HG03354 (cell line): ENCODE measurements at regions not wholly inside any gene's neighbourhood (a gene's known extent, or its start where the extent isn't known, plus 50 kb on each side); places are given as distances from the start of the nearest gene placed in this dataset.

ENCODE experiments used
- ATAC-seq: cut with Tn5 transposase; IDR thresholded peaks from one replicate; pipeline ENCODE4 v1.9.1; 2021; ENCODE audit warnings: mild to moderate bottlenecking; ENCODE audit not compliant: unreplicated experiment, poor library complexity, severe bottlenecking

GRCh38 chr9:82513976-82514735, 525.6 kb downstream of the SPATA31D1 start:
- no peak for ATAC-seq

DNA sequence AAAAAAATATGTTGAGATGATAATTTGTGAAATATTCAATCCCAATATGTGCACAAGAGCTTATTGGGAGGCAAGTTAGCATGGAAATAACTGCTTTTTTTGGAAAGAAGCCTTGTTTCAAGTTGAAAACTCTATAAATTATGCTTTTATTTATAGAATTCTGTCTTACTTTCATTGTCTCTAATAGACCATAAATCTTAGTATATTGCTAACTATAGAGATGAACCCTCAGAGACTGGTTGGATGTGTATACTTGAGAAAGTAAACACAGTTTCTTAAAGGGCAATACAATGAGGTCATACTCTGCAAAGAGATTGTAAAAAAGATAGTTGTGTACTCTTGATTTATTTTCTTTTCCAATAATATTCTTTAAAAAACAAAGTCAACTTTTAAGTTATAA, 530.3 kb downstream of the SPATA31D1 start:
- ATAC-seq: no peak

GRCh38 chr9:82519332-82519731, 530.8 kb downstream of the SPATA31D1 start:
- no peak for ATAC-seq

GRCh38 chr9:82524407-82524806, 535.8 kb downstream of the SPATA31D1 start:
- ATAC-seq: no peak

DNA sequence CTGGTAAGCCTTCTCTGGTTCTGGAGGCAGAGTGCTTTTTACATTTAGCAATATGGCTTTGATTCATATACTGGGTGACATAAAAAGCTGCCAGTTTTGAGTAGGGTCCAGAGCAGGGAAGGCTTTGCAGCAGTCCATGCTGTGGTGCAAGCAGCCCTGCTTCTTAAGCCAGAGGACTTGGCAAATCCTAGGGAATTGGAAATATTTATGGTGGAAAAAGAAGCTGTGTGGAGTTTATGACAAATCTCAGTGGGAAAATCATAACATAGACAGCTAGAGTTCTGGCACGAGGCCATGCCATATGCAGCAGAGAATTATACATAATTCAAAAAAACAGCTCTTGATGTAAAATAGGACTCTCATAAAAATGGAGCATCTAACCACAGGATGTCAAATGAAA, 536.4 kb downstream of the RASEF start:
- ATAC-seq: no peak

DNA sequence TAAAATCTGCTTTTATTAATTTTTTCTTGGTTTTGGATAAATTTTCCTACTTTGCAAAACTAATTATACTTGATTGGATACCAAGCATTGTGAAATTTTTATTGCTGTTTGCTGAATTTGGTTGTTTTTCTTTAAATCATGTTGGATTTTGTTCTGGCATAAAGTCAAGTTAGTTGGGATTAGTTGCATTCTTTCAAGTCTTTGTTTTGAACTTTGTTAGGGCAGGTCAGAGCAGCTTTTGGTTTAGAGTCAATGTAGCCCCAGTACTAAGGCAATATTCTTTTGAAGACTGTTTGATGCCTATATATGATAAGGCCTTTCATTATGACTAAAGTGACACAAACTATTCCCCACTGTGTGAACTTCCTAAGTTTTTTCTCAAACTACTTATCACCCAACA, 531.1 kb downstream of the RASEF start:
- ATAC-seq: no peak

GRCh38 chr9:82532504-82533180, 530.3 kb downstream of the RASEF start:
- ATAC-seq: no peak

DNA sequence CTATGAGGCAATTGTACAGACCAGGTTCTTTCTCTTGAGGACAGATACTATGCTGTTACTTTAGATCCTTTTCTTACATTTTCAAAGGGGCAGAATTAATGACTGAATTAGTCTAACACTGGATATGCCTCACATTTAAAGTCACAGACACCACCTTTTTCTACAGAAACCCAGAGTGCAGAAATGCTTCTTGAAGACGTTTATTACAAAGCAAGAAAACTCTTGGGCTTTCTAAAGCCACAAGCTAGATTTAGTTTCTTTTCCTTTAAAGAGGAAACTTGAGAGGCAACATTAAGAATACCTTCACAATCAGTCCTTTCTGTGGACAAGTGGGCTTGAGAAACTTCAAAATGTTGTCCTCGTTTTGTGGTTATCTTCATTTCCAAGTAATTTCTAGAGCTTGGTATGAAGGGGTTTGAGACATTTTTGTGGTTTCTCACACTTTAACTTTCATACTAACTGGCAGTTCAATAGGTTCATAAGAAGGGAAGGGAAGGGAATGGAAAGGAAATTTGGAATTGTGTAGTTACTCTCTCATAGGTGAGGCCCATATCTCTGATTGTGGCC, 527.4 kb downstream of the RASEF start:
- no peak for ATAC-seq

DNA sequence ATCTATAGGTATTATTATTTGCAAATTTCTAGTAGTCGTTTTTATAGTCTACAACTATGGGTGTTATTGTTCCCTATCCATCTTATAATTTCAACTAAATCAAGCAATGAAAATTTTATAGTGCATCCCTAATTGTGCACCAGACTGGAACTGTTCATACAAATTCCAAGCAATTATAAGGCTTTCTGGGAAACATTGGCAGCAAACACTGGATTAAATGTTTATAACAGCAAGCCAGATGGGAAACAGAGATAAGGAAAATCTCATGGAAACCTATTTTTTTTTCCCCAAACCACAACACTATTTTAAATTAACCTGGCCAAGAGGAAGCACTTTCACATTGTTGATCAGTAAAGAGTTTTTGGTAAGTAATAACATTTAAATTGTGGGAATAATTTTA, 524.3 kb downstream of the RASEF start:
- no peak for ATAC-seq

- ATAC-seq: no peak
Measured at GRCh38 chr9:82539146-82539545, 523.8 kb downstream of the RASEF start.

DNA sequence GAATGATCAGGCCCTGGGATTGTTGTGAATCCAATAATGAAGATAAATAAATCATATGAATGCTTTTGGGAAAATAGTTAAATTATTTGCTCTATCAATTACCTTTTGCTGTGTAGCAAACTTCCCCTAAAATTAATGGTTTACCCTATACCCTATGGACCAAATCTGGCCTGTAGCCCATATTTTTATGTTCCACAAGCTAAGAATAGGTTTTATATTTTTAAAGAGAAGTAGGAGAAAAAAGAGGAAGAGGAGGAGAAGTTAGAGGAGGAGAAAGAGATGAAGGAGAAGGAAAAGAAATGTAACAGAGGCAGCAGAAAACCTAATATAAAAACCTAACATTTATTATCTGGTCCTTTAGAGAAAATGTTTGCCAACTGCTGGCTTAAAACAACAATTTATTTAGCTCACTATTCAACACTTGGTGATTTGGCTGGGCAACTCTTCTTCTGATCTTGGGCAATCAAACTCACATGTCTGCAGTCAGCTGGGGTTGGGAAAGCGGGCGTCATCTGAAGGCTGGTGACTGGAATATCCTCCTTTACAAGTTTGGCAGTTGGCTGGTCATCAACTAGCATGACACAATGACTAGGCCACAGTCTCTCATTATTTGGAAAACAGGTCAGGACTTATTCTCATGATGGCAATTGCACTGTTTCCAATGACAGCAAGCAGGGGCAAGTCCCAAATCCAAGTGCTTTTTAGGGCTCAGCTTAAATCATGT, 522.9 kb downstream of the RASEF start:
- ATAC-seq: no peak

DNA sequence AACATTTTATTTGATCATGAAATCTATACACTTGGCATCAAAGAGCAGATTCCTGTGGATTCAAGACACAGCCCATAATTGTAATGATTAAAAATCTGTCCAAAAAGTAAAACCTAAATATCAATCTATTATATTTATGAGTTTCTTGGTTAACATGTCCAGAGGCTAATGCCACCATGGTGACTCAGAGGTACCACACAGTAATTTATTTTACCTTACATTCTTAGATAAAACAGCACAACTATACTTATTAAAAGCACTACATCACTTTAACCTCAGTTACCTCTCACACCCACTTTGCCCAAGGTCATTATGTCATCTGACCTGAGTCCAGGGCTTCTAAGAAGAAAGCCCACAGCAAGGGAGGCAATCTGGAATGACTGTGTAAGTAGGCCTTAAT, 519.2 kb downstream of the RASEF start:
- ATAC-seq: no peak

DNA sequence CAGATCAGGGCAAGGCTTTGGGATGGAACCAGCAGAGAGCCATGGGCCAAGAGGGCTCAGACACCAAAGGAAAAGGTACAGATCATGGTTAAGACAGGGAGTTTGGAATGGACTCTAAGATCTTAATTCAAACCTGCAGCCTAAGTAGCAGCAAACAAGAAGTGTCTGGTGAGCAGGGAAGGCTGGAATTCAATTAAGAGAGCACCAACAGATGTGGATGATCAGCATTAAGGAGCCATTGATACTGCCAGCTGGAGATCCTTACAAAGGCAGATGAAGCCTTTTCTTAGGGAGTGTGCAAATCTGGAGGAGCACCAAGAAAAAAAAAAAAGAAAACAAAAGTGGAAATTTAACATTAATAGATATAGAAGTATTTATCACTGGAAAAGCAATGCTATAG, 516.8 kb downstream of the RASEF start:
- ATAC-seq: no peak

GRCh38 chr9:82547995-82548394, 514.9 kb downstream of the RASEF start:
- no peak for ATAC-seq

DNA sequence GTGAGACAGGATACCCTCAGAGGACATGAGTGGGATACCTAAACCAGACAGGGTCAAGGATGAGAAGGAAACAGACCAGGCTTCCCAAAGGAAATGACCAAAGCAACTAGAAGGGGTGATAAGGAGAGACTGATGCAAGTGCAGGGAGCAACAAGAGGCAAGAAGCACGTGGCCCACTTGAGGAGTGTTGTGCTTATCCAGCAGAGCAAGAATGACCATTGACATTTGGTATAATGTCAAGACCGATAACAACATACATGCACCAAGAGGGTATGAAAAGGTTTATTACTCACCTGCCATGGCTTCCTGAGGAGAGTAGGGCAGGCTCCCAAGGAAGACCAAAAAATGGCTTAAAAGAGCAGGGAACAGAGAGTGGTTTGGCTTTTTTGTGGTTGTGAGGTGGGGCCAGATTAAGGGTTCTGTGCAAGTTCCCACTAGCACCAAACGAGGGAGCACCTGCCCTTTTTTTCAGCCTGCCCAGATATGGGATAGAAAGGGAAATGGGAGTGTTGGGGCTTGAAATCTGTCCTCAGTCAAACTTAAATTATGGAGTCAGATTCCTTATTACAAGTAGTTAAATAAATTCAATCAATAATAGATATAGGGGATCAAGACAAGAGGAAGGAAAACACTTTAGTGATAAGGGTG, 513.6 kb downstream of the RASEF start:
- no peak for ATAC-seq

GRCh38 chr9:82552784-82553183, 510.2 kb downstream of the RASEF start:
- no peak for ATAC-seq

DNA sequence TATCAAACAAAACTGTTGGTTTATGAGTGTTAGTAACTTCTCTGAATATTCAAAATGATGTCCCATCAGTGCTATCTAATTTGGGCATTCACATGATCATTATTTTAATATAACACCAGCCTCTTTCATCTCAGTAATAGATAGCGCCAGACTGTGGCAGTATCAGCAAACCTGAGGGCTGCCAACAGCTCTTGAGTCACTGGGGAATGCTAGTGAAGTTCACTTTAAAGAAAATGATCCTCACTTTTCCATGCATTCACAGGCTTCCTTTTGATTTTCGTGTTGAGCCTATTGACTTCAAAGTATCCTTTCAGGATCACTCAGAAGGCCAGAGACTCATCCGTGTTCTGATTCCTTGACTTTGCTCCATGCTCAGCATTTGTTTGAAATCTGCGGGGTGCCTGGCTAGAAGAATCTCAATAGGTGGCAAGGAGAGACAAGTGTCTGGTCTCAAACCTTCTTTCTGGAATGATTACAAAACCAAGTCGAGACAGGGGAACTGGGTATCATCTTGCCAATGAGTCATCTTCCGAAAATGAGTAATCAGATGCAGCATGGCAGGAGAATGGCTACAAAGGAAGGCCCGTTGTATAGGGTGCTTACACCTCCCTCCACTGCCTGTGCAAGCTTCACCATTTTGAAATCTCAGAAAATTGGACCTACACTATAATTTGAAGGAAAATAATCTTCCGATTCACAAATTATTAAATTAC, 509.1 kb downstream of the RASEF start:
- no peak for ATAC-seq

DNA sequence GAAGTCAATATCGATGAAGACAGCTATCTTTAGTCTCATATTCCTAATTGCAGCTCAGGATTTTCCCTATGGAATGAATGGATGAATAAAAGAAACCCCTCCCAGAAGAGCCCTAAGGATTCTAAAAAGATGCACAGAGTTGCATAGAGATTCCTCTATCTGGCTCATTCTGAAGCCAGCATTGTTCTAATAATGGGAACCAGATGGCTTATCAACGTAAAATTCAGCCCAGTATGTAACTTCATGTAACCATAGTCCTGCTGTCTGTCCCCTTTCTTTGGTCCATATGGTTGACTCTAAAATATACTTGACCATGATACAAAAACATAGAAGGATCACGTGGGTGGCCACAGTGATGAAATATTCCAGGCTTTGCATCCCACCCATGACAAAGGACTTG, 508.6 kb downstream of the RASEF start:
- ATAC-seq: no peak

GRCh38 chr9:82555031-82555430, 507.9 kb downstream of the RASEF start:
- ATAC-seq: no peak
